SK-N-SH (cell line): ENCODE measurements at regions not wholly inside any gene's neighbourhood (a gene's known extent, or its start where the extent isn't known, plus 50 kb on each side); places are given as distances from the start of the nearest gene placed in this dataset.
A peak's percentile ranks its signal among the peaks of the same experiment; 100 is the strongest.

Experiments
- CTCF ChIA-PET: fragments of 300-600, 350-600 bp; formaldehyde crosslinking; extraction: SDS; loops from one replicate; lab custom pipeline; 2021; lab: Yijun Ruan, JAX
- POLR2A ChIA-PET: fragments of 350-600 bp; sonication (Branson Sonifier 250); formaldehyde crosslinking; extraction: SDS; loops from one replicate; lab custom pipeline; 2020; ENCODE audit warnings: antibody characterized with exemption, inconsistent platforms; lab: Yijun Ruan, JAX
- DNase-seq: peaks from one replicate; pipeline ENCODE4 v3.0.0; 2012
- H2AFZ ChIP-seq: fragments of 200-600 bp; sonication (generic); 2 replicates; pipeline ENCODE4 v1.8.1; 2016; ENCODE audit warnings: antibody characterized with exemption, mild to moderate bottlenecking, low read depth
- H3F3A ChIP-seq: fragments of 200-600 bp; sonication (generic); replicated peaks from 2 replicates; pipeline ENCODE3; 2016; ENCODE audit warnings: antibody characterized with exemption, mild to moderate bottlenecking; ENCODE audit not compliant: insufficient read depth
- H3K27ac ChIP-seq, 2 experiments: fragments of 200-500 bp in 1 of 2; fragments of 200-600 bp in 1 of 2; sonication (Bioruptor generic) in 1 of 2; sonication (generic), shearing (Covaris generic) in 1 of 2; 2 replicates each; pipeline versions ENCODE4 v1.5.1 to v1.6.1; 2014 to 2016; ENCODE audit warnings: low read depth in 2 of 2, inconsistent platforms in 1 of 2, low read length in 1 of 2, mild to moderate bottlenecking in 1 of 2, mixed read lengths in 1 of 2
- H3K27me3 ChIP-seq: fragments of 200-600 bp; sonication (generic), shearing (Covaris generic); 2 replicates; pipeline ENCODE4 v1.6.1; 2016; ENCODE audit warnings: mixed run types; ENCODE audit not compliant: insufficient read depth
- H3K36me3 ChIP-seq, 2 experiments: fragments of 200-500 bp in 1 of 2; fragments of 200-600 bp in 1 of 2; sonication (Bioruptor generic) in 1 of 2; sonication (generic) in 1 of 2; replicated peaks in 1 of 2; 2 replicates each; pipeline versions ENCODE3 to v1.5.1; 2014 to 2016; ENCODE audit warnings: low read length in 1 of 2, mild to moderate bottlenecking in 1 of 2; ENCODE audit not compliant: insufficient read depth in 2 of 2, control insufficient read depth in 1 of 2
- H3K4me1 ChIP-seq, 2 experiments: fragments of 200-500 bp in 1 of 2; fragments of 200-600 bp in 1 of 2; sonication (Bioruptor generic) in 1 of 2; sonication (generic), shearing (Covaris generic) in 1 of 2; 2 replicates each; pipeline versions ENCODE4 v1.5.1 to v1.6.1; 2014 to 2016; ENCODE audit warnings: low read depth in 1 of 2, low read length in 1 of 2, mixed run types in 1 of 2; ENCODE audit not compliant: insufficient read depth in 2 of 2, control insufficient read depth in 1 of 2
- H3K4me2 ChIP-seq: fragments of 200-600 bp; sonication (generic), shearing (Covaris generic); 2 replicates; pipeline ENCODE4 v1.6.1; 2017; ENCODE audit warnings: mixed run types
- H3K4me3 ChIP-seq, 2 experiments: fragments of 200-500 bp in 1 of 2; fragments of 200-600 bp in 1 of 2; sonication (Bioruptor generic) in 1 of 2; sonication (generic), shearing (Covaris generic) in 1 of 2; 2 replicates each; pipeline versions ENCODE4 v1.5.1 to v1.8.1; 2014 to 2016; ENCODE audit warnings: low read depth in 2 of 2, inconsistent platforms in 1 of 2, low read length in 1 of 2, mild to moderate bottlenecking in 1 of 2, mixed read lengths in 1 of 2, moderate library complexity in 1 of 2
- H3K79me2 ChIP-seq: fragments of 200-600 bp; sonication (generic); 2 replicates; pipeline ENCODE4 v1.8.1; 2017; ENCODE audit warnings: mild to moderate bottlenecking; ENCODE audit not compliant: insufficient read depth
- H3K9ac ChIP-seq: fragments of 200-600 bp; sonication (generic); 2 replicates; pipeline ENCODE4 v1.6.1; 2017; ENCODE audit warnings: mixed run types
- H3K9me2 ChIP-seq: fragments of 200-600 bp; sonication (generic); 2 replicates; pipeline ENCODE4 v1.6.1; 2017; ENCODE audit warnings: mixed run types
- H3K9me3 ChIP-seq: fragments of 200-600 bp; sonication (generic); 2 replicates; pipeline ENCODE4 v1.6.1; 2017; ENCODE audit warnings: mixed run types, mild to moderate bottlenecking, moderate library complexity
- H4K20me1 ChIP-seq: fragments of 200-600 bp; sonication (generic); 2 replicates; pipeline ENCODE4 v1.6.1; 2017; ENCODE audit warnings: mild to moderate bottlenecking, mixed run types; ENCODE audit not compliant: insufficient read depth
- CTCF ChIP-seq: fragments of 200-600 bp; sonication (generic); IDR thresholded peaks from 2 replicates; pipeline ENCODE4 v1.6.1; 2017; ENCODE audit warnings: antibody characterized with exemption, mild to moderate bottlenecking, moderate library complexity
- ELF1 ChIP-seq: IDR thresholded peaks from 2 replicates; pipeline ENCODE4 v1.4.0; 2012
- EP300 ChIP-seq, 2 experiments: IDR thresholded peaks; 2 replicates each; pipeline versions ENCODE4 v1.4.0 to v1.6.1; 2012; ENCODE audit warnings: borderline replicate concordance in 1 of 2, low read depth in 1 of 2, low read length in 1 of 2
- EZH2phosphoT487 ChIP-seq: fragments of 200-600 bp; sonication (generic); IDR thresholded peaks from 2 replicates; pipeline ENCODE4 v1.6.1; 2017; ENCODE audit warnings: low read depth, mixed run types, mild to moderate bottlenecking, antibody characterized with exemption, moderate library complexity, borderline replicate concordance
- FOSL2 ChIP-seq: IDR thresholded peaks from 2 replicates; pipeline ENCODE4 v1.4.0; 2012; ENCODE audit warnings: low read depth, mild to moderate bottlenecking, moderate library complexity, borderline replicate concordance
- FOXJ3 ChIP-seq: sonication (generic); formaldehyde crosslinking; IDR thresholded peaks from 2 replicates; pipeline ENCODE4 v1.5.1; 2020; ENCODE audit warnings: mild to moderate bottlenecking, missing genetic modification reagents
- FOXM1 ChIP-seq: IDR thresholded peaks from 2 replicates; pipeline ENCODE4 v1.4.0; 2012; ENCODE audit warnings: low read depth, mild to moderate bottlenecking
- IRF3 ChIP-seq: fragments of 150-350 bp; IDR thresholded peaks from 2 replicates; pipeline ENCODE4 v1.6.1; 2016; ENCODE audit warnings: mild to moderate bottlenecking, low read depth, low read length
- MAX ChIP-seq: IDR thresholded peaks from 2 replicates; pipeline ENCODE4 v1.4.0; 2012; ENCODE audit warnings: low read depth
- MEF2A ChIP-seq: IDR thresholded peaks from 2 replicates; pipeline ENCODE4 v1.4.0; 2012; ENCODE audit warnings: low read depth, borderline replicate concordance
- NFIC ChIP-seq: IDR thresholded peaks from 2 replicates; pipeline ENCODE4 v1.4.0; 2012; ENCODE audit warnings: borderline replicate concordance
- RCOR1 ChIP-seq: fragments of 150-350 bp; IDR thresholded peaks from 2 replicates; pipeline ENCODE4 v1.6.1; 2017; ENCODE audit warnings: antibody characterized with exemption, low read length
- REST ChIP-seq: IDR thresholded peaks from 2 replicates; pipeline ENCODE4 v1.6.1; 2012; ENCODE audit warnings: mild to moderate bottlenecking, low read depth, low read length, moderate library complexity
- RFX5 ChIP-seq: IDR thresholded peaks from 2 replicates; pipeline ENCODE4 v1.6.1; 2012; ENCODE audit warnings: mild to moderate bottlenecking, improper control_type of control experiment, low read length
- SIN3A ChIP-seq: IDR thresholded peaks from 2 replicates; pipeline ENCODE4 v1.6.1; 2012; ENCODE audit warnings: low read depth, mild to moderate bottlenecking, low read length, moderate library complexity, borderline replicate concordance
- SMC3 ChIP-seq: IDR thresholded peaks from 2 replicates; pipeline ENCODE4 v1.6.1; 2012; ENCODE audit warnings: low read depth, low read length, improper control_type of control experiment
- TAF1 ChIP-seq: IDR thresholded peaks from 2 replicates; pipeline ENCODE4 v1.6.1; 2012; ENCODE audit warnings: low read depth, mild to moderate bottlenecking, low read length, moderate library complexity, borderline replicate concordance
- TEAD4 ChIP-seq: IDR thresholded peaks from 2 replicates; pipeline ENCODE4 v1.4.0; 2012; ENCODE audit warnings: mild to moderate bottlenecking, borderline replicate concordance; ENCODE audit not compliant: insufficient read depth
- USF2 ChIP-seq: fragments of 150-350 bp; IDR thresholded peaks from 2 replicates; pipeline ENCODE4 v1.6.1; 2017; ENCODE audit warnings: antibody characterized with exemption, low read length, low read depth, borderline replicate concordance
- WGBS: methylation state at CpG from one replicate; pipeline ENCODE4 v1.1.6; 2017; ENCODE audit warnings: low lambda C conversion rate; 5-methylcytosine and 5-hydroxymethylcytosine counted together

GRCh38 chr1:188228623-188229022 is 1399.9 kb downstream of the PLA2G4A start:
- H3K4me1 ChIP-seq, result no peaks in the 10 kb centered on the region
- peaks cover 14% of the 10 kb centered on the region; the same call in 1 of the 2 replicates for H3K9me3 ChIP-seq
- CTCF ChIA-PET, result no interaction called here
- no peak overlapping the region for H2AFZ ChIP-seq
- no peaks in the 10 kb centered on the region for H3K79me2 ChIP-seq
- no peak overlapping the region for H3K4me2 ChIP-seq
- H4K20me1 ChIP-seq, result no peaks in the 10 kb centered on the region
- H3K27ac ChIP-seq, result no peak overlapping the region
- no peaks in the 10 kb centered on the region for H3K9me2 ChIP-seq
- H3K27me3 ChIP-seq, result no peaks in the 10 kb centered on the region
- peak; percentile 82 for TF ChIP-seq REST
- TF ChIP-seq FOXM1, result no peak
- TF ChIP-seq TAF1, result no peak
- TF ChIP-seq FOSL2, result no peak
- no peak for TF ChIP-seq ELF1
- no peak overlapping the region for H3K9ac ChIP-seq
- H3F3A ChIP-seq, result no peaks in the 10 kb centered on the region
- POLR2A ChIA-PET, result no interaction called here
- peaks cover 0 to 4% of the 10 kb centered on the region in 2 experiments for H3K36me3 ChIP-seq
- DNase-seq, result no peak
- no peak overlapping the region for H3K4me3 ChIP-seq

- H3K9me3 ChIP-seq, result no peaks in the 10 kb centered on the region
- no peak overlapping the region; the same call in 1 of the 2 replicates for H3K4me2 ChIP-seq
- H3K4me1 ChIP-seq, result no peaks in the 10 kb centered on the region; a peak in 2 of 4 replicates
- peaks cover 9% of the 10 kb centered on the region for H3F3A ChIP-seq
- H3K4me3 ChIP-seq, result no peak overlapping the region
- POLR2A ChIA-PET, result no interaction called here
- H3K79me2 ChIP-seq, result no peaks in the 10 kb centered on the region
- DNase-seq, result no peak
- 17% methylated on average over 2 of the region's 2 CpGs for WGBS
- H3K36me3 ChIP-seq, result no peaks in the 10 kb centered on the region
- no peaks in the 10 kb centered on the region for H3K9me2 ChIP-seq
- H4K20me1 ChIP-seq, result no peaks in the 10 kb centered on the region
- H3K27ac ChIP-seq, result peak overlapping the region; percentile 14 to 35; a peak in 3 of 4 replicates
- H2AFZ ChIP-seq, result no peak overlapping the region
- CTCF ChIA-PET, result no interaction called here
- no peak overlapping the region for H3K9ac ChIP-seq
- no peaks in the 10 kb centered on the region for H3K27me3 ChIP-seq
- no peak for TF ChIP-seq IRF3
- no peak for TF ChIP-seq RCOR1
- TF ChIP-seq USF2, result no peak
- 0 out of 2 replicates have a peak, but pooled peaks have one; percentile 54 for TF ChIP-seq TEAD4
- TF ChIP-seq FOXJ3, result no peak
- no peak; the same call in 1 of the 2 replicates for TF ChIP-seq MAX
- peak in 1 of 2 experiments; percentile 65; a peak in 2 of 4 replicates for TF ChIP-seq EP300 (IDR thresholded peaks at IDR 0.05; ENCODE audit: borderline replicate concordance in 1 of 2, low read depth in 1 of 2, low read length in 1 of 2)
- TF ChIP-seq CTCF, result no peak
- no peak for TF ChIP-seq FOXM1
- peak; percentile 80 for TF ChIP-seq RFX5
- TF ChIP-seq MEF2A, result no peak
- TF ChIP-seq SMC3, result no peak
- TF ChIP-seq EZH2phosphoT487, result no peak
- TF ChIP-seq ELF1, result no peak
- peak; percentile 37; the same call in 1 of the 2 replicates for TF ChIP-seq NFIC
- TF ChIP-seq SIN3A, result no peak
Measured at GRCh38 chr1:188237573-188238348, 1409.0 kb downstream of the PLA2G4A start.
